DOHH2 (cell line): ENCODE measurements at regions not wholly inside any gene's neighbourhood (a gene's known extent, or its start where the extent isn't known, plus 50 kb on each side); places are given as distances from the start of the nearest gene placed in this dataset.

Experiments
- CTCF ChIP-seq: fragments of 200-600 bp; sonication (generic); IDR thresholded peaks from one replicate; pipeline ENCODE4 v1.5.1; 2014; ENCODE audit warnings: antibody characterized with exemption, mild to moderate bottlenecking, low read depth, low read length; ENCODE audit not compliant: poor library complexity, severe bottlenecking
- EZH2phosphoT487 ChIP-seq: fragments of 200-600 bp; sonication (generic); IDR thresholded peaks from 2 replicates; pipeline ENCODE4 v1.6.1; 2017; ENCODE audit warnings: borderline replicate concordance, mild to moderate bottlenecking, antibody characterized with exemption, low read length, moderate library complexity, mixed read lengths

GRCh38 chr20:23232219-23232581 is 118.4 kb upstream of the NXT1 start:
- TF ChIP-seq CTCF = no peak
- no peak for TF ChIP-seq EZH2phosphoT487
